SK-N-SH (cell line): ENCODE measurements at regions not wholly inside any gene's neighbourhood (a gene's known extent, or its start where the extent isn't known, plus 50 kb on each side); places are given as distances from the start of the nearest gene placed in this dataset.
"Not testable (repeated sequence)": the region's sequence is repeated elsewhere in the genome, so short reads cannot be mapped to it uniquely, and the experiment has no call there.

ENCODE experiments used
- CTCF ChIA-PET: fragments of 300-600, 350-600 bp; formaldehyde crosslinking; extraction: SDS; loops from one replicate; lab custom pipeline; 2021; lab: Yijun Ruan, JAX
- POLR2A ChIA-PET: fragments of 350-600 bp; sonication (Branson Sonifier 250); formaldehyde crosslinking; extraction: SDS; loops from one replicate; lab custom pipeline; 2020; ENCODE audit warnings: antibody characterized with exemption, inconsistent platforms; lab: Yijun Ruan, JAX
- DNase-seq: peaks from one replicate; pipeline ENCODE4 v3.0.0; 2012
- H2AFZ ChIP-seq: fragments of 200-600 bp; sonication (generic); 2 replicates; pipeline ENCODE4 v1.8.1; 2016; ENCODE audit warnings: antibody characterized with exemption, mild to moderate bottlenecking, low read depth
- H3F3A ChIP-seq: fragments of 200-600 bp; sonication (generic); replicated peaks from 2 replicates; pipeline ENCODE3; 2016; ENCODE audit warnings: antibody characterized with exemption, mild to moderate bottlenecking; ENCODE audit not compliant: insufficient read depth
- H3K27ac ChIP-seq, 2 experiments: fragments of 200-500 bp in 1 of 2; fragments of 200-600 bp in 1 of 2; sonication (Bioruptor generic) in 1 of 2; sonication (generic), shearing (Covaris generic) in 1 of 2; 2 replicates each; pipeline versions ENCODE4 v1.5.1 to v1.6.1; 2014 to 2016; ENCODE audit warnings: low read depth in 2 of 2, inconsistent platforms in 1 of 2, low read length in 1 of 2, mild to moderate bottlenecking in 1 of 2, mixed read lengths in 1 of 2
- H3K27me3 ChIP-seq: fragments of 200-600 bp; sonication (generic), shearing (Covaris generic); 2 replicates; pipeline ENCODE4 v1.6.1; 2016; ENCODE audit warnings: mixed run types; ENCODE audit not compliant: insufficient read depth
- H3K36me3 ChIP-seq, 2 experiments: fragments of 200-500 bp in 1 of 2; fragments of 200-600 bp in 1 of 2; sonication (Bioruptor generic) in 1 of 2; sonication (generic) in 1 of 2; replicated peaks in 1 of 2; 2 replicates each; pipeline versions ENCODE3 to v1.5.1; 2014 to 2016; ENCODE audit warnings: low read length in 1 of 2, mild to moderate bottlenecking in 1 of 2; ENCODE audit not compliant: insufficient read depth in 2 of 2, control insufficient read depth in 1 of 2
- H3K4me1 ChIP-seq, 2 experiments: fragments of 200-500 bp in 1 of 2; fragments of 200-600 bp in 1 of 2; sonication (Bioruptor generic) in 1 of 2; sonication (generic), shearing (Covaris generic) in 1 of 2; 2 replicates each; pipeline versions ENCODE4 v1.5.1 to v1.6.1; 2014 to 2016; ENCODE audit warnings: low read depth in 1 of 2, low read length in 1 of 2, mixed run types in 1 of 2; ENCODE audit not compliant: insufficient read depth in 2 of 2, control insufficient read depth in 1 of 2
- H3K4me2 ChIP-seq: fragments of 200-600 bp; sonication (generic), shearing (Covaris generic); 2 replicates; pipeline ENCODE4 v1.6.1; 2017; ENCODE audit warnings: mixed run types
- H3K4me3 ChIP-seq, 2 experiments: fragments of 200-500 bp in 1 of 2; fragments of 200-600 bp in 1 of 2; sonication (Bioruptor generic) in 1 of 2; sonication (generic), shearing (Covaris generic) in 1 of 2; 2 replicates each; pipeline versions ENCODE4 v1.5.1 to v1.8.1; 2014 to 2016; ENCODE audit warnings: low read depth in 2 of 2, inconsistent platforms in 1 of 2, low read length in 1 of 2, mild to moderate bottlenecking in 1 of 2, mixed read lengths in 1 of 2, moderate library complexity in 1 of 2
- H3K79me2 ChIP-seq: fragments of 200-600 bp; sonication (generic); 2 replicates; pipeline ENCODE4 v1.8.1; 2017; ENCODE audit warnings: mild to moderate bottlenecking; ENCODE audit not compliant: insufficient read depth
- H3K9ac ChIP-seq: fragments of 200-600 bp; sonication (generic); 2 replicates; pipeline ENCODE4 v1.6.1; 2017; ENCODE audit warnings: mixed run types
- H3K9me2 ChIP-seq: fragments of 200-600 bp; sonication (generic); 2 replicates; pipeline ENCODE4 v1.6.1; 2017; ENCODE audit warnings: mixed run types
- H3K9me3 ChIP-seq: fragments of 200-600 bp; sonication (generic); 2 replicates; pipeline ENCODE4 v1.6.1; 2017; ENCODE audit warnings: mixed run types, mild to moderate bottlenecking, moderate library complexity
- H4K20me1 ChIP-seq: fragments of 200-600 bp; sonication (generic); 2 replicates; pipeline ENCODE4 v1.6.1; 2017; ENCODE audit warnings: mild to moderate bottlenecking, mixed run types; ENCODE audit not compliant: insufficient read depth
- CHD2 ChIP-seq: fragments of 150-350 bp; IDR thresholded peaks from 2 replicates; pipeline ENCODE4 v1.6.1; 2018; ENCODE audit warnings: low read length; ENCODE audit not compliant: partially characterized antibody
- EP300 ChIP-seq, 2 experiments: IDR thresholded peaks; 2 replicates each; pipeline versions ENCODE4 v1.4.0 to v1.6.1; 2012; ENCODE audit warnings: borderline replicate concordance in 1 of 2, low read depth in 1 of 2, low read length in 1 of 2
- FOXJ3 ChIP-seq: sonication (generic); formaldehyde crosslinking; IDR thresholded peaks from 2 replicates; pipeline ENCODE4 v1.5.1; 2020; ENCODE audit warnings: mild to moderate bottlenecking, missing genetic modification reagents
- GATA2 ChIP-seq: sonication (generic); formaldehyde crosslinking; IDR thresholded peaks from 2 replicates; pipeline ENCODE4 v1.5.0; 2020; ENCODE audit warnings: mild to moderate bottlenecking, missing genetic modification reagents
- MEF2A ChIP-seq: IDR thresholded peaks from 2 replicates; pipeline ENCODE4 v1.4.0; 2012; ENCODE audit warnings: low read depth, borderline replicate concordance
- MXI1 ChIP-seq: IDR thresholded peaks from 2 replicates; pipeline ENCODE4 v1.6.1; 2012; ENCODE audit warnings: mild to moderate bottlenecking, low read depth, low read length, improper control_type of control experiment
- RFX5 ChIP-seq: IDR thresholded peaks from 2 replicates; pipeline ENCODE4 v1.6.1; 2012; ENCODE audit warnings: mild to moderate bottlenecking, improper control_type of control experiment, low read length
- SIN3A ChIP-seq: IDR thresholded peaks from 2 replicates; pipeline ENCODE4 v1.6.1; 2012; ENCODE audit warnings: low read depth, mild to moderate bottlenecking, low read length, moderate library complexity, borderline replicate concordance
- YY1 ChIP-seq: IDR thresholded peaks from 2 replicates; pipeline ENCODE4 v1.4.0; 2012; ENCODE audit warnings: low read depth, mild to moderate bottlenecking
- WGBS: methylation state at CpG from one replicate; pipeline ENCODE4 v1.1.6; 2017; ENCODE audit warnings: low lambda C conversion rate; 5-methylcytosine and 5-hydroxymethylcytosine counted together
- TF ChIP-seq, protein P1 (sequence below): IDR thresholded peaks from 2 replicates; pipeline ENCODE4 v1.4.0; 2012; ENCODE audit warnings: low read depth, borderline replicate concordance

DNA sequence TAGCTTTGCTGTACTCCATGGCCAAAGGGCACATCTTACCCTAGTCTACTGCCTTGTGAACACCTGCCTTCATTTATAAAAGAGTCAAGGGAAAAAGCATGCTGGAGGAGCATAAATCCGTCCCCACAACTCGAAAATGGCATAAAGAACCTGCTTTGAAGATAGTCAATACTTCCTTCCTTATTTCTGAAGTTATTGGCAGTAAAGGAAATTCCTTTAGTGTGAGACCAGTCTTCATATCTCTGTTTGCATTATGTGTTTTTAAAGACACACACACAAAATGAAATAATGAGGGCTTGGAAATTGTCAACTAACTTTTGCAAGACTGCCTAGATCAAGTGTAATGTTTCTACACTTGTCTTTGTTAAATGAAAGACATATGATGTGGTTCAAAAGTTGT, 408.4 kb downstream of the SPRY2 start:
- Histone ChIP-seq H3K4me1 (peaks cover 20 to 29% of the 10 kb centered on the region in 2 experiments), H3K27ac (no peak overlapping the region), H2AFZ (no peak overlapping the region), H3K79me2 (no peaks in the 10 kb centered on the region), H3K27me3 (no peaks in the 10 kb centered on the region), H3K9me3 (no peaks in the 10 kb centered on the region), H3K36me3 (no peaks in the 10 kb centered on the region), H3F3A (peaks cover 26% of the 10 kb centered on the region), H4K20me1 (no peaks in the 10 kb centered on the region), H3K4me3 (no peak overlapping the region), H3K9me2 (no peaks in the 10 kb centered on the region), H3K4me2 (no peak overlapping the region), H3K9ac (no peak overlapping the region)
- ChIA-PET POLR2A (no interaction called here), CTCF (interaction anchor here (1.2 to 1.4 kb wide), 2 partner anchors 10 to 410 kb away, joined by 5 to 6 read pairs; no protein-coding TSS in a partner anchor)
- TF ChIP-seq GATA2 (CRISPR knock-in tag) (no peak), MEF2A (no peak), SIN3A (no peak), CHD2 (no peak), MXI1 (no peak), YY1 (no peak), RFX5 (no peak)
- TF ChIP-seq, protein P1, sequence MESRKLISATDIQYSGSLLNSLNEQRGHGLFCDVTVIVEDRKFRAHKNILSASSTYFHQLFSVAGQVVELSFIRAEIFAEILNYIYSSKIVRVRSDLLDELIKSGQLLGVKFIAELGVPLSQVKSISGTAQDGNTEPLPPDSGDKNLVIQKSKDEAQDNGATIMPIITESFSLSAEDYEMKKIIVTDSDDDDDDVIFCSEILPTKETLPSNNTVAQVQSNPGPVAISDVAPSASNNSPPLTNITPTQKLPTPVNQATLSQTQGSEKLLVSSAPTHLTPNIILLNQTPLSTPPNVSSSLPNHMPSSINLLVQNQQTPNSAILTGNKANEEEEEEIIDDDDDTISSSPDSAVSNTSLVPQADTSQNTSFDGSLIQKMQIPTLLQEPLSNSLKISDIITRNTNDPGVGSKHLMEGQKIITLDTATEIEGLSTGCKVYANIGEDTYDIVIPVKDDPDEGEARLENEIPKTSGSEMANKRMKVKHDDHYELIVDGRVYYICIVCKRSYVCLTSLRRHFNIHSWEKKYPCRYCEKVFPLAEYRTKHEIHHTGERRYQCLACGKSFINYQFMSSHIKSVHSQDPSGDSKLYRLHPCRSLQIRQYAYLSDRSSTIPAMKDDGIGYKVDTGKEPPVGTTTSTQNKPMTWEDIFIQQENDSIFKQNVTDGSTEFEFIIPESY = no peak
- DNase-seq = no peak
- 89% methylated on average over 2 of the region's 2 CpGs for WGBS

DNA sequence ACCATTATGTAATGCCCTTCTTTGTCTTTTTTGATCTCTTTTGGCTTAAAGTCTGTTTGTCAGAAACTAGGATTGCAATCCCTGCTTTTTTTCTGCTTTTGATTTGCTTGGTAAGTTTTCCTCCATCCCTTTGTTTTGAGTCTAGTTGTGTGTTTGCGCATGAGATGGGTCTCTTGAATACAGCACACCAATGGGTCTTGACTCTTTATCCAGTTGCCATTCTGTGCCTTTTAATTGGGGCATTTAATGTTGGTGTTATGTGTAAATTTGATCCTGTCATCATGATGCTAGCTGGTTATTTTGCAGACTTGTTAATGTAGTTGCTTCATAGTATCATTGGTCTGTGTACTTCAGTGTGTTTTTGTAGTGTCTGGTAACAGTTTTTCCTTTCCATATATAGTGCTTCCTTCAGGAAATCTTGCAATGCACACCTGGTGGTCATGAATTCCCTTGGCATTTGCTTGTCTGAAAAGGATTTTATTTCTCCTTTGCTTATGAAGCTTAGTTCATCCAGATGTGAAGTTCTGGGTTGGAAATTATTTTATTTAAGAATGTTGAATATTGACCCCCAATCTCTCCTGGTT, 416.9 kb downstream of the SPRY2 start:
- H3F3A ChIP-seq, H3K79me2 ChIP-seq, H3K9me2 ChIP-seq, H3K36me3 ChIP-seq, H3K4me2 ChIP-seq, POLR2A ChIA-PET, H3K4me3 ChIP-seq, H2AFZ ChIP-seq, H3K27me3 ChIP-seq, H3K4me1 ChIP-seq, DNase-seq, H3K9ac ChIP-seq, H3K27ac ChIP-seq, CTCF ChIA-PET, H4K20me1 ChIP-seq: not testable (repeated sequence)
- peaks cover 25% of the 10 kb centered on the region for H3K9me3 ChIP-seq
- 90% methylated on average over 1 of the region's 1 CpG for WGBS

DNA sequence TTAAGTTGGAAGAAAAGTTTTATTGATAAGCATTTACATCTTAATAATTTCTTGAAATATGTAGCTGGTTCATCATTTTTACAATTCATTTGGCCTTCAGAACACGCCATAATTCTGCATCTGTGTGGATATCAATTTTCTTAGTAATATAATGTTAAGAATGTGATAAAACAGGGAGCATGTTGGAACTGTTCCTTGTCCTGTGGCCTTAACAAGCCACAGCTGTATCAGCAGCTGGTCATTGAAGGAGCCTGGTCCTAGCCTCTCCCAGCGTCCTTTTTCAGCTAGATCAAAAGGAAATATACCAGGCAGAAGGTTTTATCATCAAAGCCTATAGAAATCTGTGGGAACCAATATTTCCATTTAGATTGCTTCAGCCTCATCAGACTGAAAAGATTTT, 421.8 kb downstream of the SPRY2 start:
- no peaks in the 10 kb centered on the region for H3K27me3 ChIP-seq
- CTCF ChIA-PET = interaction anchor here (1.3 kb wide), 1 partner anchor 420 kb away, joined by 3 read pairs; no protein-coding TSS in a partner anchor
- 0 out of 2 replicates have a peak overlapping the region, but pooled peaks have one; percentile 11 for H2AFZ ChIP-seq
- no peaks in the 10 kb centered on the region for H3F3A ChIP-seq
- POLR2A ChIA-PET = no interaction called here
- no peaks in the 10 kb centered on the region for H3K9me2 ChIP-seq
- TF ChIP-seq EP300 (IDR thresholded peaks at IDR 0.05; ENCODE audit: borderline replicate concordance in 1 of 2, low read depth in 1 of 2, low read length in 1 of 2) = no peak
- no peak for TF ChIP-seq FOXJ3 (CRISPR knock-in tag)
- no peak for TF ChIP-seq MEF2A
- H3K9ac ChIP-seq = no peak overlapping the region
- no peaks in the 10 kb centered on the region for H4K20me1 ChIP-seq
- no peaks in the 10 kb centered on the region for H3K79me2 ChIP-seq
- peaks cover 0 to 21% of the 10 kb centered on the region in 2 experiments; a peak in 2 of 4 replicates for H3K4me1 ChIP-seq
- H3K4me2 ChIP-seq = no peak overlapping the region
- H3K9me3 ChIP-seq = peaks cover 23% of the 10 kb centered on the region
- H3K36me3 ChIP-seq = peaks cover 0 to 4% of the 10 kb centered on the region in 2 experiments
- H3K4me3 ChIP-seq = no peak overlapping the region
- H3K27ac ChIP-seq = peak overlapping the region in 1 of 2 experiments; percentile 24; a peak in 2 of 4 replicates
- DNase-seq = no peak
- 92% methylated on average over 2 of the region's 2 CpGs for WGBS
